Gastrocnemius medialis (tissue), 4 donors: ENCODE measurements at regions not wholly inside any gene's neighbourhood (a gene's known extent, or its start where the extent isn't known, plus 50 kb on each side); places are given as distances from the start of the nearest gene placed in this dataset.

Experiments
- POLR2A ChIP-seq, 2 donors: fragments of 450-650 bp; IDR thresholded peaks; one replicate each; pipeline ENCODE4 v1.6.1; 2017; ENCODE audit warnings: antibody characterized with exemption in 2 of 2, mild to moderate bottlenecking in 2 of 2, moderate library complexity in 2 of 2
- TF ChIP-seq, protein P1 (sequence below), 5 experiments: fragments of 450-650 bp in 3 of 5; fragments of 200-600 bp in 2 of 5; sonication (generic) in 2 of 5; IDR thresholded peaks in 4 of 5; conservative IDR thresholded peaks in 1 of 5; 1 replicate in 4 of 5; 2 replicates in 1 of 5; pipeline ENCODE4 v1.5.1; 2016 to 2019; ENCODE audit warnings: antibody characterized with exemption in 5 of 5, mild to moderate bottlenecking in 3 of 5, moderate library complexity in 3 of 5

DNA sequence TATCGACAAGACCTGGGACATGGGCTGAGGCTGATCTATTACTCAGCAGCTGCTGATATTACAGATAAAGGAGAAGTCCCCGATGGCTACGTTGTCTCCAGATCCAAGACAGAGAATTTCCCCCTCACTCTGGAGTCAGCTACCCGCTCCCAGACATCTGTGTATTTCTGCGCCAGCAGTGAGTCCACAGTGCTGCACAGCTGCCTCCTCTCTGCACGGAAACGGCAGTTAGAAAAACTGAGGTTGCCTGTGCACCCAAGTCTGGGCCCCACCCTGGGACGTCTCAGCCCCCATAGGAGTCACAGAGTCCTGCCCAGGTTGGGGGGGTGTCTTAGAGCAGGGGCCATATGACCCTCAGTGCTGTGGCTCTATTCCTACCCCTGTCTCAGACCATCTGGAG, 167.4 kb upstream of the PRSS58 start:
- TF ChIP-seq, protein P1, sequence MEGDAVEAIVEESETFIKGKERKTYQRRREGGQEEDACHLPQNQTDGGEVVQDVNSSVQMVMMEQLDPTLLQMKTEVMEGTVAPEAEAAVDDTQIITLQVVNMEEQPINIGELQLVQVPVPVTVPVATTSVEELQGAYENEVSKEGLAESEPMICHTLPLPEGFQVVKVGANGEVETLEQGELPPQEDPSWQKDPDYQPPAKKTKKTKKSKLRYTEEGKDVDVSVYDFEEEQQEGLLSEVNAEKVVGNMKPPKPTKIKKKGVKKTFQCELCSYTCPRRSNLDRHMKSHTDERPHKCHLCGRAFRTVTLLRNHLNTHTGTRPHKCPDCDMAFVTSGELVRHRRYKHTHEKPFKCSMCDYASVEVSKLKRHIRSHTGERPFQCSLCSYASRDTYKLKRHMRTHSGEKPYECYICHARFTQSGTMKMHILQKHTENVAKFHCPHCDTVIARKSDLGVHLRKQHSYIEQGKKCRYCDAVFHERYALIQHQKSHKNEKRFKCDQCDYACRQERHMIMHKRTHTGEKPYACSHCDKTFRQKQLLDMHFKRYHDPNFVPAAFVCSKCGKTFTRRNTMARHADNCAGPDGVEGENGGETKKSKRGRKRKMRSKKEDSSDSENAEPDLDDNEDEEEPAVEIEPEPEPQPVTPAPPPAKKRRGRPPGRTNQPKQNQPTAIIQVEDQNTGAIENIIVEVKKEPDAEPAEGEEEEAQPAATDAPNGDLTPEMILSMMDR (IDR thresholded peaks at IDR 0.05 in 4 of 5, conservative IDR thresholded peaks at IDR 0.05 in 1 of 5) = no peak
- no peak for TF ChIP-seq POLR2A (IDR thresholded peaks at IDR 0.05)
